Transverse colon (tissue), 3 donors: ENCODE measurements at regions not wholly inside any gene's neighbourhood (a gene's known extent, or its start where the extent isn't known, plus 50 kb on each side); places are given as distances from the start of the nearest gene placed in this dataset.

Experiments
- POLR2A ChIP-seq: fragments of 450-650 bp; IDR thresholded peaks from one replicate; pipeline ENCODE4 v1.6.1; 2016; ENCODE audit warnings: antibody characterized with exemption, mild to moderate bottlenecking, moderate library complexity
- TF ChIP-seq, protein P1 (sequence below), 5 experiments: fragments of 200-600 bp in 3 of 5; fragments of 450-650 bp in 2 of 5; sonication (generic) in 3 of 5; IDR thresholded peaks; 1 replicate in 2 of 5; 2 replicates in 3 of 5; pipeline ENCODE4 v1.5.1; 2016 to 2017; ENCODE audit warnings: antibody characterized with exemption in 5 of 5, inconsistent platforms in 3 of 5, mild to moderate bottlenecking in 2 of 5, moderate library complexity in 1 of 5

- TF ChIP-seq, protein P1, sequence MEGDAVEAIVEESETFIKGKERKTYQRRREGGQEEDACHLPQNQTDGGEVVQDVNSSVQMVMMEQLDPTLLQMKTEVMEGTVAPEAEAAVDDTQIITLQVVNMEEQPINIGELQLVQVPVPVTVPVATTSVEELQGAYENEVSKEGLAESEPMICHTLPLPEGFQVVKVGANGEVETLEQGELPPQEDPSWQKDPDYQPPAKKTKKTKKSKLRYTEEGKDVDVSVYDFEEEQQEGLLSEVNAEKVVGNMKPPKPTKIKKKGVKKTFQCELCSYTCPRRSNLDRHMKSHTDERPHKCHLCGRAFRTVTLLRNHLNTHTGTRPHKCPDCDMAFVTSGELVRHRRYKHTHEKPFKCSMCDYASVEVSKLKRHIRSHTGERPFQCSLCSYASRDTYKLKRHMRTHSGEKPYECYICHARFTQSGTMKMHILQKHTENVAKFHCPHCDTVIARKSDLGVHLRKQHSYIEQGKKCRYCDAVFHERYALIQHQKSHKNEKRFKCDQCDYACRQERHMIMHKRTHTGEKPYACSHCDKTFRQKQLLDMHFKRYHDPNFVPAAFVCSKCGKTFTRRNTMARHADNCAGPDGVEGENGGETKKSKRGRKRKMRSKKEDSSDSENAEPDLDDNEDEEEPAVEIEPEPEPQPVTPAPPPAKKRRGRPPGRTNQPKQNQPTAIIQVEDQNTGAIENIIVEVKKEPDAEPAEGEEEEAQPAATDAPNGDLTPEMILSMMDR (IDR thresholded peaks at IDR 0.05): no peak
- TF ChIP-seq POLR2A: no peak
These were observed 157.5 kb upstream of the LRIG3 start for GRCh38 chr12:59077575-59078426.
